ENCODE measurements at regions not wholly inside any gene's neighbourhood (a gene's known extent, or its start where the extent isn't known, plus 50 kb on each side); places are given as distances from the start of the nearest gene placed in this dataset.

DNA sequence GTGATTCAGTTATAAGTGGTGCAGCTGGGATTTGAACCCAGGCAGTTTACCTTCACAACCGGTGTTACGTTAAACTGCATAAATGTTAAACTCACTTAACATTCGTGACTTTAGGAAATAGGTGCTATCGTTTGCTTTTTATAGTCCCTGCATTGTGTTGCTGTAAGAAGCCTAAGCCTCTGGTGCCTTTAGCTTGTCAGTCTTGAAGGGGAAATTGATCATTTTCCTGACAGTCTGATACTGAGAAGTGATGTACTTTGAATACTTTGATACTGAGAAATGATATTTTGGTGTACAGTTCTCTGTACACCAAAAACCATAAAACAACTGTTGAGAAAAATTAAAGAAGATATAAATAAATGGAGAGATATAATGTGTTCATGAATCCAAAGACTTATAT lies 52.5 kb upstream of the NEDD9 start:
- no peaks in the 10 kb centered on the region for H3K27me3 ChIP-seq (replicated peaks in 1 of 2; ENCODE audit: control insufficient read depth in 2 of 2, insufficient read depth in 2 of 2, low read length in 1 of 2)
- H3K79me2 ChIP-seq (ENCODE audit: control insufficient read depth, insufficient read depth, low read length) = no peaks in the 10 kb centered on the region; the same call in 1 of the 2 replicates
- ChIA-PET RAD21 (ENCODE audit: unreplicated experiment) (no interaction called here), POLR2A (no interaction called here), SMC1A (ENCODE audit: uncharacterized antibody, unreplicated experiment) (interaction anchor here (0.7 to 1.0 kb wide), 6 partner anchors 9 to 82 kb away, joined by 3 to 4 read pairs (median 3); no protein-coding TSS in a partner anchor), CTCF (no interaction called here)
- no peaks in the 10 kb centered on the region for H4K20me1 ChIP-seq (ENCODE audit: control insufficient read depth, insufficient read depth)
- in situ Hi-C loops (cut with MboI) = no loop called here
- intact Hi-C loops (cut with micrococcal nuclease; ENCODE audit: unreplicated experiment) = no loop called here
- no peak for DNase-seq (ENCODE audit: low read depth, low spot score)
- H3K27ac ChIP-seq (ENCODE audit: control insufficient read depth, insufficient read depth) = no peak overlapping the region
- no peak for ATAC-seq
- H3K36me3 ChIP-seq (ENCODE audit: control insufficient read depth in 2 of 2, insufficient read depth in 2 of 2, low read length in 1 of 2) = peaks cover 3 to 4% of the 10 kb centered on the region in 2 experiments; a peak in 3 of 4 replicates
- H3K9ac ChIP-seq (ENCODE audit: control insufficient read depth, insufficient read depth, low read length) = no peak overlapping the region
- H3K4me1 ChIP-seq (ENCODE audit: control insufficient read depth, insufficient read depth, low read length) = no peaks in the 10 kb centered on the region
- TF ChIP-seq, protein P1, sequence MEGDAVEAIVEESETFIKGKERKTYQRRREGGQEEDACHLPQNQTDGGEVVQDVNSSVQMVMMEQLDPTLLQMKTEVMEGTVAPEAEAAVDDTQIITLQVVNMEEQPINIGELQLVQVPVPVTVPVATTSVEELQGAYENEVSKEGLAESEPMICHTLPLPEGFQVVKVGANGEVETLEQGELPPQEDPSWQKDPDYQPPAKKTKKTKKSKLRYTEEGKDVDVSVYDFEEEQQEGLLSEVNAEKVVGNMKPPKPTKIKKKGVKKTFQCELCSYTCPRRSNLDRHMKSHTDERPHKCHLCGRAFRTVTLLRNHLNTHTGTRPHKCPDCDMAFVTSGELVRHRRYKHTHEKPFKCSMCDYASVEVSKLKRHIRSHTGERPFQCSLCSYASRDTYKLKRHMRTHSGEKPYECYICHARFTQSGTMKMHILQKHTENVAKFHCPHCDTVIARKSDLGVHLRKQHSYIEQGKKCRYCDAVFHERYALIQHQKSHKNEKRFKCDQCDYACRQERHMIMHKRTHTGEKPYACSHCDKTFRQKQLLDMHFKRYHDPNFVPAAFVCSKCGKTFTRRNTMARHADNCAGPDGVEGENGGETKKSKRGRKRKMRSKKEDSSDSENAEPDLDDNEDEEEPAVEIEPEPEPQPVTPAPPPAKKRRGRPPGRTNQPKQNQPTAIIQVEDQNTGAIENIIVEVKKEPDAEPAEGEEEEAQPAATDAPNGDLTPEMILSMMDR (IDR thresholded peaks at IDR 0.05 in 2 of 3, conservative IDR thresholded peaks at IDR 0.05 in 1 of 3; ENCODE audit: control insufficient read depth in 2 of 3, extremely low read depth in 1 of 3, insufficient read depth in 1 of 3, low read depth in 3 of 3, low read length in 3 of 3) = no peak
- TF ChIP-seq RELA (IDR thresholded peaks at IDR 0.05; ENCODE audit: borderline replicate concordance, partially characterized antibody) (no peak), PML (IDR thresholded peaks at IDR 0.05; ENCODE audit: low read length) (no peak), ETV6 (conservative IDR thresholded peaks at IDR 0.05 in 1 of 2, IDR thresholded peaks at IDR 0.05 in 1 of 2; ENCODE audit: borderline replicate concordance in 1 of 2, low read depth in 1 of 2) (no peak), BRCA1 (IDR thresholded peaks at IDR 0.05; ENCODE audit: low read depth, low read length) (no peak), SMAD1 (IDR thresholded peaks at IDR 0.05; ENCODE audit: low read depth, partially characterized antibody) (no peak), NFYA (IDR thresholded peaks at IDR 0.05; ENCODE audit: borderline replicate concordance, low read depth, low read length) (no peak), HDAC2 (IDR thresholded peaks at IDR 0.05) (no peak), IRF4 (IDR thresholded peaks at IDR 0.05; ENCODE audit: low read depth, low read length) (no peak), EP300 (IDR thresholded peaks at IDR 0.05; ENCODE audit: borderline replicate concordance in 1 of 2, control insufficient read depth in 1 of 2, low read depth in 2 of 2, low read length in 2 of 2) (no peak), GATAD2B (conservative IDR thresholded peaks at IDR 0.05; ENCODE audit: low read depth) (no peak), BMI1 (IDR thresholded peaks at IDR 0.05; ENCODE audit: borderline replicate concordance) (no peak)
- TF ChIP-seq, protein P2, sequence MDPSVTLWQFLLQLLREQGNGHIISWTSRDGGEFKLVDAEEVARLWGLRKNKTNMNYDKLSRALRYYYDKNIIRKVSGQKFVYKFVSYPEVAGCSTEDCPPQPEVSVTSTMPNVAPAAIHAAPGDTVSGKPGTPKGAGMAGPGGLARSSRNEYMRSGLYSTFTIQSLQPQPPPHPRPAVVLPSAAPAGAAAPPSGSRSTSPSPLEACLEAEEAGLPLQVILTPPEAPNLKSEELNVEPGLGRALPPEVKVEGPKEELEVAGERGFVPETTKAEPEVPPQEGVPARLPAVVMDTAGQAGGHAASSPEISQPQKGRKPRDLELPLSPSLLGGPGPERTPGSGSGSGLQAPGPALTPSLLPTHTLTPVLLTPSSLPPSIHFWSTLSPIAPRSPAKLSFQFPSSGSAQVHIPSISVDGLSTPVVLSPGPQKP (IDR thresholded peaks at IDR 0.05; ENCODE audit: low read depth, low read length) = no peak
- TF ChIP-seq, protein P3, sequence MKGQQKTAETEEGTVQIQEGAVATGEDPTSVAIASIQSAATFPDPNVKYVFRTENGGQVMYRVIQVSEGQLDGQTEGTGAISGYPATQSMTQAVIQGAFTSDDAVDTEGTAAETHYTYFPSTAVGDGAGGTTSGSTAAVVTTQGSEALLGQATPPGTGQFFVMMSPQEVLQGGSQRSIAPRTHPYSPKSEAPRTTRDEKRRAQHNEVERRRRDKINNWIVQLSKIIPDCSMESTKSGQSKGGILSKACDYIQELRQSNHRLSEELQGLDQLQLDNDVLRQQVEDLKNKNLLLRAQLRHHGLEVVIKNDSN (IDR thresholded peaks at IDR 0.05; ENCODE audit: borderline replicate concordance, extremely low read length, insufficient read depth, low read depth, low read length) = no peak
- TF ChIP-seq, protein P4, sequence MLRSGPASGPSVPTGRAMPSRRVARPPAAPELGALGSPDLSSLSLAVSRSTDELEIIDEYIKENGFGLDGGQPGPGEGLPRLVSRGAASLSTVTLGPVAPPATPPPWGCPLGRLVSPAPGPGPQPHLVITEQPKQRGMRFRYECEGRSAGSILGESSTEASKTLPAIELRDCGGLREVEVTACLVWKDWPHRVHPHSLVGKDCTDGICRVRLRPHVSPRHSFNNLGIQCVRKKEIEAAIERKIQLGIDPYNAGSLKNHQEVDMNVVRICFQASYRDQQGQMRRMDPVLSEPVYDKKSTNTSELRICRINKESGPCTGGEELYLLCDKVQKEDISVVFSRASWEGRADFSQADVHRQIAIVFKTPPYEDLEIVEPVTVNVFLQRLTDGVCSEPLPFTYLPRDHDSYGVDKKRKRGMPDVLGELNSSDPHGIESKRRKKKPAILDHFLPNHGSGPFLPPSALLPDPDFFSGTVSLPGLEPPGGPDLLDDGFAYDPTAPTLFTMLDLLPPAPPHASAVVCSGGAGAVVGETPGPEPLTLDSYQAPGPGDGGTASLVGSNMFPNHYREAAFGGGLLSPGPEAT (IDR thresholded peaks at IDR 0.05; ENCODE audit: low read depth) = no peak
- no TSS peak for BruUV-seq (replicated peaks)
- no peak overlapping the region for H3K4me2 ChIP-seq (ENCODE audit: control insufficient read depth, insufficient read depth)
- no peak overlapping the region for H3K4me3 ChIP-seq
- FAIRE-seq = no peak
- WGBS (ENCODE audit: insufficient coverage, insufficient replicate concordance, low lambda C conversion rate, missing lambda C conversion rate) = 75% methylated on average over 4 of the region's 4 CpGs
- peaks cover 3% of the 10 kb centered on the region; the same call in 2 of the 3 replicates for H3K9me3 ChIP-seq (replicated peaks; ENCODE audit: control insufficient read depth, insufficient read depth, low read length)
- H2AFZ ChIP-seq (ENCODE audit: control insufficient read depth, low read depth, low read length) = no peak overlapping the region

All from GM12878 (cell line).